LNCAP (cell line): ENCODE measurements at regions not wholly inside any gene's neighbourhood (a gene's known extent, or its start where the extent isn't known, plus 50 kb on each side); places are given as distances from the start of the nearest gene placed in this dataset.

ENCODE experiments used
- CTCF ChIP-seq: fragments of 450-650 bp; IDR thresholded peaks from 2 replicates; pipeline ENCODE4 v1.5.1; 2017; ENCODE audit warnings: mild to moderate bottlenecking

GRCh38 chr2:236947896-236948295 lies 137.8 kb upstream of the COPS8 start:
- no peak for TF ChIP-seq CTCF

- no peak for TF ChIP-seq CTCF
These were observed 136.4 kb upstream of the COPS8 start for GRCh38 chr2:236949089-236949905.

GRCh38 chr2:236951830-236952475 lies 133.7 kb upstream of the COPS8 start:
- no peak for TF ChIP-seq CTCF

- TF ChIP-seq CTCF: no peak
These were observed 131.0 kb upstream of the COPS8 start for GRCh38 chr2:236954641-236955040.

GRCh38 chr2:236955521-236956030 lies 130.1 kb upstream of the COPS8 start:
- TF ChIP-seq CTCF: no peak

GRCh38 chr2:236956031-236956618 lies 129.6 kb upstream of the COPS8 start:
- TF ChIP-seq CTCF: no peak

GRCh38 chr2:236956641-236957040 lies 129.0 kb upstream of the COPS8 start:
- no peak for TF ChIP-seq CTCF
